Kidney epithelial cell (primary cell): ENCODE measurements at regions not wholly inside any gene's neighbourhood (a gene's known extent, or its start where the extent isn't known, plus 50 kb on each side); places are given as distances from the start of the nearest gene placed in this dataset.
A peak's percentile ranks its signal among the peaks of the same experiment; 100 is the strongest.

Experiments
- DNase-seq: peaks from one replicate; pipeline ENCODE4 v3.0.0-alpha.2; 2010; ENCODE audit warnings: low read depth
- H3K27me3 ChIP-seq: 2 replicates; pipeline ENCODE4 v1.6.0; 2011; ENCODE audit warnings: low read length; ENCODE audit not compliant: control insufficient read depth, insufficient read depth
- H3K36me3 ChIP-seq: 2 replicates; pipeline ENCODE4 v1.5.1; 2011; ENCODE audit warnings: low read length; ENCODE audit not compliant: control insufficient read depth, insufficient read depth
- H3K4me3 ChIP-seq: 2 replicates; pipeline ENCODE4 v1.5.1; 2011; ENCODE audit warnings: low read depth, mild to moderate bottlenecking, control low read depth, low read length
- TF ChIP-seq, protein P1 (sequence below): IDR thresholded peaks from 2 replicates; pipeline ENCODE4 v1.5.1; 2011; ENCODE audit warnings: mild to moderate bottlenecking, moderate library complexity, low read length, control low read depth, inconsistent platforms; ENCODE audit not compliant: insufficient read depth, poor library complexity, severe bottlenecking

- no peak overlapping the region for H3K4me3 ChIP-seq
- no peak for DNase-seq
These were observed 630.4 kb downstream of the PTPRC start for GRCh38 chr1:199269241-199269640.

GRCh38 chr1:199272139-199272544, 633.3 kb downstream of the PTPRC start:
- no peaks in the 10 kb centered on the region for H3K36me3 ChIP-seq
- TF ChIP-seq, protein P1, sequence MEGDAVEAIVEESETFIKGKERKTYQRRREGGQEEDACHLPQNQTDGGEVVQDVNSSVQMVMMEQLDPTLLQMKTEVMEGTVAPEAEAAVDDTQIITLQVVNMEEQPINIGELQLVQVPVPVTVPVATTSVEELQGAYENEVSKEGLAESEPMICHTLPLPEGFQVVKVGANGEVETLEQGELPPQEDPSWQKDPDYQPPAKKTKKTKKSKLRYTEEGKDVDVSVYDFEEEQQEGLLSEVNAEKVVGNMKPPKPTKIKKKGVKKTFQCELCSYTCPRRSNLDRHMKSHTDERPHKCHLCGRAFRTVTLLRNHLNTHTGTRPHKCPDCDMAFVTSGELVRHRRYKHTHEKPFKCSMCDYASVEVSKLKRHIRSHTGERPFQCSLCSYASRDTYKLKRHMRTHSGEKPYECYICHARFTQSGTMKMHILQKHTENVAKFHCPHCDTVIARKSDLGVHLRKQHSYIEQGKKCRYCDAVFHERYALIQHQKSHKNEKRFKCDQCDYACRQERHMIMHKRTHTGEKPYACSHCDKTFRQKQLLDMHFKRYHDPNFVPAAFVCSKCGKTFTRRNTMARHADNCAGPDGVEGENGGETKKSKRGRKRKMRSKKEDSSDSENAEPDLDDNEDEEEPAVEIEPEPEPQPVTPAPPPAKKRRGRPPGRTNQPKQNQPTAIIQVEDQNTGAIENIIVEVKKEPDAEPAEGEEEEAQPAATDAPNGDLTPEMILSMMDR, result no peak
- no peaks in the 10 kb centered on the region for H3K27me3 ChIP-seq
- H3K4me3 ChIP-seq, result no peak overlapping the region
- DNase-seq, result peak; percentile 50

More at GRCh38 chr1:199269241-199269640, 630.4 kb downstream of the PTPRC start:
- TF ChIP-seq, protein P1, result no peak
- H3K36me3 ChIP-seq, result no peaks in the 10 kb centered on the region
- H3K27me3 ChIP-seq, result no peaks in the 10 kb centered on the region

DNA sequence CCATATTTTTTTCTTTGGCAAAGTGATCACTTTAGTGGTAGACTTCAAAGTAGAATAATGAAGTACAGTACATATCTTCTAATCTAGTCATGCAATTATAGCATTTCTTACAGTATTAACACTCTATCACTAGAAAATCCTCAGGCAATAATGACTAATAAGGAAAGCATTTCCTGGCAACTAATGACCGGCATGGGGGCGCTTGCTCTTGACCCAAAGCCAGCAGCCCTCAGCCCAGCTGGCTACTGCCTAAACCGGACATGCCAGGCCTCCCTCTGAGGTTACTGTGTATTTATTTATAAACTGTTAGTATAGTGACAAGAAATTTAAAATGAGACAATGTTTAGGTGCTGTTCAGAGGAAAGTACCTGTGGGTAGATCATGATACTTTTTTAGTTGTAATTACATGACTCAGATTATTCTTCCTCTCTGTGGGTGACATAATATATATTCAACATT, 633.8 kb downstream of the PTPRC start:
- peak; percentile 86 for DNase-seq
- Histone ChIP-seq H3K27me3 (no peaks in the 10 kb centered on the region), H3K36me3 (no peaks in the 10 kb centered on the region), H3K4me3 (no peak overlapping the region)
- TF ChIP-seq, protein P1, result no peak

- TF ChIP-seq, protein P1, result no peak
- Histone ChIP-seq H3K36me3 (no peaks in the 10 kb centered on the region), H3K4me3 (no peak overlapping the region), H3K27me3 (no peaks in the 10 kb centered on the region)
- peak; percentile 21 for DNase-seq
These were observed 635.1 kb downstream of the PTPRC start for GRCh38 chr1:199273837-199274379.

GRCh38 chr1:199279067-199279466, 640.2 kb downstream of the PTPRC start:
- DNase-seq, result no peak
- TF ChIP-seq, protein P1, result no peak

More at GRCh38 chr1:199279067-199279466, 640.2 kb downstream of the PTPRC start:
- no peaks in the 10 kb centered on the region for H3K27me3 ChIP-seq
- H3K4me3 ChIP-seq, result no peak overlapping the region
- H3K36me3 ChIP-seq, result no peaks in the 10 kb centered on the region
